GM12801 (cell line): ENCODE measurements at regions not wholly inside any gene's neighbourhood (a gene's known extent, or its start where the extent isn't known, plus 50 kb on each side); places are given as distances from the start of the nearest gene placed in this dataset.

Source experiments
- TF ChIP-seq, protein P1 (sequence below): IDR thresholded peaks from one replicate; pipeline ENCODE4 v1.5.1; 2011; ENCODE audit warnings: control low read depth; ENCODE audit not compliant: insufficient read length; ENCODE audit errors: extremely low read depth

GRCh38 chr1:24987875-24988557, 57.9 kb upstream of the RUNX3 start:
- TF ChIP-seq, protein P1, sequence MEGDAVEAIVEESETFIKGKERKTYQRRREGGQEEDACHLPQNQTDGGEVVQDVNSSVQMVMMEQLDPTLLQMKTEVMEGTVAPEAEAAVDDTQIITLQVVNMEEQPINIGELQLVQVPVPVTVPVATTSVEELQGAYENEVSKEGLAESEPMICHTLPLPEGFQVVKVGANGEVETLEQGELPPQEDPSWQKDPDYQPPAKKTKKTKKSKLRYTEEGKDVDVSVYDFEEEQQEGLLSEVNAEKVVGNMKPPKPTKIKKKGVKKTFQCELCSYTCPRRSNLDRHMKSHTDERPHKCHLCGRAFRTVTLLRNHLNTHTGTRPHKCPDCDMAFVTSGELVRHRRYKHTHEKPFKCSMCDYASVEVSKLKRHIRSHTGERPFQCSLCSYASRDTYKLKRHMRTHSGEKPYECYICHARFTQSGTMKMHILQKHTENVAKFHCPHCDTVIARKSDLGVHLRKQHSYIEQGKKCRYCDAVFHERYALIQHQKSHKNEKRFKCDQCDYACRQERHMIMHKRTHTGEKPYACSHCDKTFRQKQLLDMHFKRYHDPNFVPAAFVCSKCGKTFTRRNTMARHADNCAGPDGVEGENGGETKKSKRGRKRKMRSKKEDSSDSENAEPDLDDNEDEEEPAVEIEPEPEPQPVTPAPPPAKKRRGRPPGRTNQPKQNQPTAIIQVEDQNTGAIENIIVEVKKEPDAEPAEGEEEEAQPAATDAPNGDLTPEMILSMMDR = no peak

DNA sequence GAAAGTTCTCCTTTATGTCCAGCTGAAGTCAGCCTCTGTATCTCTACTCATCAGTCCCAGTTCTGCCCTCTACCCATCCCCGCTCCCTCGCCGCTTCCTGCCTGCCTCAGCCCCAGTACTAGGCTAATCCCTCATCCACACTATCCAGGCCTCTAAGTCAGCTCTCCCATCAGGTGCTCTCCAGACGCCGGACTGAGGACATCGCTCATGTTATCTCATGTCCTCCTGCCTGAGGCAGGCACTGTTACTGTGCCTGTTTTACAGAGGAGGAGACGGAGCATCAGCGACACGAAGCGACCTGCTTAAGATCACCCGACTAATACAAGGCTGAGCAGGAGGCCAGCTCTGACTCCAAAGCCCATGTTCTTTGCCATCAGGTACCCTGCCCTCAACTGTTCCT, 57.3 kb upstream of the RUNX3 start:
- TF ChIP-seq, protein P1 = no peak

- TF ChIP-seq, protein P1 = no peak
Measured at GRCh38 chr1:24986372-24986965, 56.4 kb upstream of the RUNX3 start.

- TF ChIP-seq, protein P1 = no peak
Measured at GRCh38 chr1:24985737-24986136, 55.7 kb upstream of the RUNX3 start.

- TF ChIP-seq, protein P1 = no peak
Measured at GRCh38 chr1:24984800-24985522, 54.9 kb upstream of the RUNX3 start.

DNA sequence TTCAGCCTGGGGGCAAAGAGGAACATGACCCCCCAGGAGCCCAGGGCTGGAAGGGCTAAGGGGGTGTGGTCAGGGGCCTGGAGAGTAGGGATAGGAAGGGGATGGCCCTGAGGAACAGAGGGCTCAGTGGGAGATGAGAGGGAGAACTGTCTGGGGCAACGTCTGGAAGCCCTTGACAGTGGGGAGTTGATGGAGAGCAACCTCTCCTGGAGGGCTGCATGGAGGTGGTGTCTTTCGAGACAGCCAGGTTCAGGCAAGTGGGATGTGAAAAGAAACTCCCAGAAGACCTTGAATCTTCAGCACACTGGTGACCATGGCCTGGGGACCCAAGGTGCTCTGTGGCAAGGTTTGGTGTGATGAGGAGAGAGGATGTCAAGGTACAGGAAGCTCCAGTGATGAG, 54.2 kb upstream of the RUNX3 start:
- TF ChIP-seq, protein P1 = no peak

DNA sequence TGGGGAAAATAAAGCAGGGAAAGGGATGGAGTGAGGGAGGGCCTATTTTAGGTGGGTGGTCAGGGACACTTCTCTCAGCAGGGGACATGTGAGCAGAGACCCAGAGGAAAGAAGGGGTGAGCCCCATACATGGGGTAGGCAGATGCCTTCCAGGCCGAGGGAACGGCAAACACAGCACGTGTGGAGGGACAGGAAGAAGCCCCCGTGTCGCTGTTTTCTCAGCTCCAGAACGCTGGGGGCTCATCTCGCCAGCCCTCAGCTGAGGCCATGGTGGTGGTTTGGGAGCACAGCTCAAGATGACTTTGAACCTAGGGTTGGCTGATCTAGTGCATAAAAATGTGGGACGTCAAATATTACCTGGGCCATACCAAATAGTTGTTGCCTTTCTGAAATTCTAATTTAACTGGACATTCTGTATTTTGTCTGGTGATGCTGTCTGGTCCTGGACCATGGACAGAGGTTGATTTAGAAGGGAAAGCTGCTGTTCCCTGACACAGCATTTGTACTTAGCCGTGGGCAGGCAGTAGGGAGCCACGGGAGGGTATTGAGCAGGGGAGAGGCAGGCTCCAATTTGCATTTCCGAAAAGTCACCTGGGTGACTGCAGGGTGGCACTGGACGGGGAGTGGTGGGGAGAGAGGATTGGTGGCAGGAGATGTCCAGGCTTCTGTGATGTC, 53.1 kb upstream of the RUNX3 start:
- TF ChIP-seq, protein P1 = no peak
